ENCODE measurements at regions not wholly inside any gene's neighbourhood (a gene's known extent, or its start where the extent isn't known, plus 50 kb on each side); places are given as distances from the start of the nearest gene placed in this dataset.
"Not testable (repeated sequence)": the region's sequence is repeated elsewhere in the genome, so short reads cannot be mapped to it uniquely, and the experiment has no call there.

DNA sequence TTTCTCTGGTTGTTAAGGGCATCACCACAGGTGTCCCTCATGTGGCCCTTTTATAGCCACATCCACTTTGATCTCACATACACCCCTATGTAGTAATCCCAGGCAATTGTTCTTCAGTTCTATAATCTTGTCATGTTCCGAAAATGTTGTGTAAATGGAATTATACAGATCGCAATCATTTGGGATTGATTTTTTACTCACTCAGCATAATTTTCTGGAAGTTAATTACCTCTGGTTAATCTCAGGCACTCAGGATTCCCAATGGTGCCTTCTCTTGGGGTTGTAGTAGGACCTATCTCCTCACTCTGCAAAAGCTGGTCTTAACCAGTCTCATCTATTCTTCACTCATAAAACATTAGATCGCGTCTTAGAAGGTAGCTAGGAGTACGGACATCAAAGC, 1549.6 kb upstream of the DDX18 start:
- Histone ChIP-seq H3K27me3 (ENCODE audit: control insufficient read depth, insufficient read depth, low read length) (no peaks in the 10 kb centered on the region), H3K4me3 (ENCODE audit: low read length) (no peak overlapping the region), H3K36me3 (ENCODE audit: control insufficient read depth, insufficient read depth, low read length) (no peaks in the 10 kb centered on the region), H3K9me3 (replicated peaks; ENCODE audit: control insufficient read depth, low read depth, low read length) (peaks cover 16% of the 10 kb centered on the region), H3K4me1 (ENCODE audit: control insufficient read depth, insufficient read depth, low read length) (no peaks in the 10 kb centered on the region), H3K27ac (ENCODE audit: low read length) (no peak overlapping the region)
- DNase-seq: no peak
- WGBS (ENCODE audit: insufficient coverage): no CpG with 5 or more reads among the region's 5 CpGs

DNA sequence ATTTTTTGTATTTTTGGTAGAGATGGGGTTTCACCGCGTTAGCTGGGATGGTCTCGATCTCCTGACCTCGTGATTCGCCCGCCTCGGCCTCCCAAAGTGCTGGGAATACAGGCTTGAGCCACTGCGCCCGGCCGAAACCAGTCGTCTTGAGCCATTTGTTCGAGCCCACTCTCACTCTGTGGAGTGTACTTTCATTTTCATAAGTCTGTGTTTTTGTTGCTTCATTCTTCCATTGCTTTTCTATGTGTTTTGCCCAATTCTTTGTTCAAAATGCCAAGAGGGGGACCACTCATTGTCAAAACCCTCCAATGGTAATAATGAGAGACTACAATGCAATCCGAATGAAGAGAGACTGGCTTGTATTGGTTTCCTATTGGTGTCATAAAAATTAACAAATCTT, 1545.5 kb upstream of the DDX18 start:
- DNase-seq: no peak
- no peak overlapping the region for H3K4me3 ChIP-seq (ENCODE audit: low read length)
- WGBS (ENCODE audit: insufficient coverage): 95% methylated on average over 4 of the region's 13 CpGs
- no peaks in the 10 kb centered on the region for H3K4me1 ChIP-seq (ENCODE audit: control insufficient read depth, insufficient read depth, low read length)
- H3K36me3 ChIP-seq (ENCODE audit: control insufficient read depth, insufficient read depth, low read length): no peaks in the 10 kb centered on the region
- peaks cover 4% of the 10 kb centered on the region for H3K9me3 ChIP-seq (replicated peaks; ENCODE audit: control insufficient read depth, low read depth, low read length)
- H3K27me3 ChIP-seq (ENCODE audit: control insufficient read depth, insufficient read depth, low read length): no peaks in the 10 kb centered on the region
- H3K27ac ChIP-seq (ENCODE audit: low read length): no peak overlapping the region

DNA sequence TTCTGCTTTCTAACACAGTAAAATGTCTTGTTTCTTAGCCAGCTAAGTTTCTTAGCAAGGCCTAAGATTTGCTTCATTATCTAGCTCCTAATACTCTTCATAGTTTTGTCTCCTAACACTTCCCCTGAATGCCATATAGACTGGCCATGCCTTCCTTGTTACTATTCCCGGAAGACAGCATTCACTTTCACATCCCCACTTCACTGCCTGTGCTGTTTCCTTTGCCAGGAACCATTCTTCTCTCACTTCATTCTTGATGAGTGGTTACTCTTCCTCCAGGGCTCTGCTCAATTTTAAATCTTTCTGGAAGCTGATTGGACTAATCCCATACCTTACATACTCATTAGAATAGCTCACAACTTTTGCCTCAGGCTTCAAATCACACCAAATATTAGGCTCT, 1510.2 kb upstream of the DDX18 start:
- 92% methylated on average over 1 of the region's 1 CpG for WGBS (ENCODE audit: insufficient coverage)
- H3K27ac ChIP-seq (ENCODE audit: low read length): no peak overlapping the region

DNA sequence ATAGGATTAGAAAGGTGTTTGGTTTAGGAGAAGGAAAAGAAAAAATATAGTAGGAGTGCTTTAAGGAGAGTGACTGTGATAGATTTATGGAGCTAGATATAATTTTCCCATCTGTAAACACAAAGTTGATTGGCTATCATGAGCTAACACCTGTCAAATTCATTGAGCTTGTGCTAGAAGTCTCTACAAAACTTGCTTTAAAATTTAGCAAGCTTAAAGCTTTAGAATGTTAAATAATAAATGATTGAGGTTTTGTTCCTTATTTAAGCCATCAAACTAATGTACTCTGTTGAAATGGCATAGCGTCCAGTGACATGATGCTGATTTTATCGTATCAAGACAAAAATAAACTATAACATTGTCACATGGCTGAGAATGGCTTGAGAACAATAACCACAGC, 1497.4 kb upstream of the DDX18 start:
- Histone ChIP-seq H3K27me3 (ENCODE audit: control insufficient read depth, insufficient read depth, low read length) (no peaks in the 10 kb centered on the region), H3K4me3 (ENCODE audit: low read length) (no peak overlapping the region), H3K9me3 (replicated peaks; ENCODE audit: control insufficient read depth, low read depth, low read length) (no peaks in the 10 kb centered on the region), H3K4me1 (ENCODE audit: control insufficient read depth, insufficient read depth, low read length) (no peaks in the 10 kb centered on the region), H3K27ac (ENCODE audit: low read length) (no peak overlapping the region), H3K36me3 (ENCODE audit: control insufficient read depth, insufficient read depth, low read length) (no peaks in the 10 kb centered on the region)
- no peak for DNase-seq
- WGBS (ENCODE audit: insufficient coverage): no CpG with 5 or more reads among the region's 2 CpGs

More for the DNA sequence above, 1510.2 kb upstream of the DDX18 start:
- Histone ChIP-seq H3K9me3 (replicated peaks; ENCODE audit: control insufficient read depth, low read depth, low read length) (no peaks in the 10 kb centered on the region), H3K4me3 (ENCODE audit: low read length) (no peak overlapping the region), H3K27me3 (ENCODE audit: control insufficient read depth, insufficient read depth, low read length) (no peaks in the 10 kb centered on the region), H3K4me1 (ENCODE audit: control insufficient read depth, insufficient read depth, low read length) (no peaks in the 10 kb centered on the region), H3K36me3 (ENCODE audit: control insufficient read depth, insufficient read depth, low read length) (no peaks in the 10 kb centered on the region)
- no peak for DNase-seq

DNA sequence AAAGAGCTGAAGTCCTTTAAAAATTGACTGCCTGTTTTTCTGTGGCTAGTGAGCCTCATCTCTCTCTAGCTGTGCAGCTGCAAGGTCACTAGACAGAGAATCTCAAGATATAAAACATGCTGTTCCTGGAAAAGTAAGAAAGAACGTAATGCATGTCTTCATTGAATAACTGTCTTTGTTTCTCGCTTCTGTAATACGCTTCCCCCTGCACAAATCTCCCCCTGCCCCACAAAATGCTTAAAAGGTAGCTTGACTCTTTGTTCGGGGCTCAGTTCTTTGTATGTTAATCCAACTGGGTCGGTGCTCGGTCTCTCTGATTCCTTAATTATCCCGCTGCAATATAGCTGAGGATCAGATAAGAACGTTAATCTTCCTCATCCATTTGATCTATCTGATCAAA, 1495.9 kb upstream of the DDX18 start:
- not testable (repeated sequence) for H3K4me3 ChIP-seq (ENCODE audit: low read length); H3K27me3 ChIP-seq (ENCODE audit: control insufficient read depth, insufficient read depth, low read length); H3K4me1 ChIP-seq (ENCODE audit: control insufficient read depth, insufficient read depth, low read length); DNase-seq; H3K27ac ChIP-seq (ENCODE audit: low read length); H3K9me3 ChIP-seq (replicated peaks; ENCODE audit: control insufficient read depth, low read depth, low read length); H3K36me3 ChIP-seq (ENCODE audit: control insufficient read depth, insufficient read depth, low read length)
- WGBS (ENCODE audit: insufficient coverage): 59% methylated on average over 2 of the region's 8 CpGs

DNA sequence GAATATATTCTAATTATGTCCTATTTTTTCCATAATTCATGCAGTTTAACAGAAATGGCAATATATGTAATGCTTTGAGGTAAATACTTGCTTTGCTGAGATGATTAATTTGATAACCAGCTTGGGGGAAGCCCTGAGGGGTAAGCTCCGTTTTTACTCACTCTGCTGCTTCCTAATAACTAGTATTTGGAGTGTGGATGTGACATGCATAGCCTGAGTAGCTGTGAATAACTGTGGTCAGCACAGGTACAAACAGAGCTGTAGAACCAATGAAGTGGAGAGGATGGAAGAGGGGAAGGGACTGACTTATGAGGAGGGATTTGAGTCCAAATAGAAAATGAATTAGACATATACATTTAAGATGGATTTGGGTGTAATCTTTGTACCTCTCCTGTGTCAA, 1495.5 kb upstream of the DDX18 start:
- H3K27ac ChIP-seq (ENCODE audit: low read length): no peak overlapping the region
- H3K27me3 ChIP-seq (ENCODE audit: control insufficient read depth, insufficient read depth, low read length): no peaks in the 10 kb centered on the region
- no peaks in the 10 kb centered on the region for H3K36me3 ChIP-seq (ENCODE audit: control insufficient read depth, insufficient read depth, low read length)
- no peaks in the 10 kb centered on the region for H3K9me3 ChIP-seq (replicated peaks; ENCODE audit: control insufficient read depth, low read depth, low read length)
- no peak overlapping the region for H3K4me3 ChIP-seq (ENCODE audit: low read length)
- no CpG with 5 or more reads among the region's 1 CpG for WGBS (ENCODE audit: insufficient coverage)
- no peaks in the 10 kb centered on the region for H3K4me1 ChIP-seq (ENCODE audit: control insufficient read depth, insufficient read depth, low read length)
- no peak for DNase-seq

DNA sequence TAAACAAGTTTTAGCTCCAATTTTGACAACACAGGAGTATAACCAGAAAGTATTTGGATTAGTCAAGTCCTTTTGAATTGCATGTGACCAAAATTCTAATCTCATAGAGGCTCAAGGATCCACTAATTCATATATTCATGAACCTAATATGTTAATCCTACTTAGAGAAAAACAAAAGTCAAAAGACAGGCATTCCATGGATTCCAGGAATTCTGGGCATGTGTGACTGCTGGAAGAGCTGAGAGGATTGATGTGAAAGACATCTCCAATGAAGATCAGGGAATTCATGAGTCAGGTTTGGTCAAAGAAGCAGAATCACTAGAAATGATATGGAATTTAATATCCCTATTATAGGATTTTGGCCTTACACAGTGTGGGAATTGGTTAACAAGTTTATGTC, 1494.6 kb upstream of the DDX18 start:
- Histone ChIP-seq H3K9me3 (replicated peaks; ENCODE audit: control insufficient read depth, low read depth, low read length) (no peaks in the 10 kb centered on the region), H3K4me3 (ENCODE audit: low read length) (no peak overlapping the region), H3K27me3 (ENCODE audit: control insufficient read depth, insufficient read depth, low read length) (no peaks in the 10 kb centered on the region), H3K27ac (ENCODE audit: low read length) (no peak overlapping the region), H3K36me3 (ENCODE audit: control insufficient read depth, insufficient read depth, low read length) (no peaks in the 10 kb centered on the region), H3K4me1 (ENCODE audit: control insufficient read depth, insufficient read depth, low read length) (no peaks in the 10 kb centered on the region)
- no peak for DNase-seq

DNA sequence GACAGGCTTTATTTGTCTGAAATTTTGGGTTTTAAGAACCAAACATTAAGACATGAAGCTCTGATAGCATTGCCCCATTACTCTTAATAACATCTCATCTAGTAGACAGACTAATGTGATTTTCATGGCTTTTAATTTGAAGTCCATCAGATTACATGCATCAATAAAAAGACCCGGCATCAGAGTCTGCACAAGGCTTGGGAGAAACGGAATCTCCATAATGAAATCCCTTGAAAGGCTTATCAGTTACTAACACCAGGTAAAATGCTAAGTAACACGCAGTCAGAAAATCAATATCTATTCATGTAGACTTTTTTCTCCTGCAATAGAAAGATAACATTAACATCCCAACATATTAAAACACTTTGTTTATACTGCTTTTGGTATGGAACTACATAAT, 1485.2 kb upstream of the DDX18 start:
- no CpG with 5 or more reads among the region's 3 CpGs for WGBS (ENCODE audit: insufficient coverage)
- no peak overlapping the region for H3K27ac ChIP-seq (ENCODE audit: low read length)
- H3K36me3 ChIP-seq (ENCODE audit: control insufficient read depth, insufficient read depth, low read length): no peaks in the 10 kb centered on the region
- H3K4me3 ChIP-seq (ENCODE audit: low read length): no peak overlapping the region
- H3K9me3 ChIP-seq (replicated peaks; ENCODE audit: control insufficient read depth, low read depth, low read length): peaks cover 2% of the 10 kb centered on the region
- DNase-seq: no peak
- H3K27me3 ChIP-seq (ENCODE audit: control insufficient read depth, insufficient read depth, low read length): no peaks in the 10 kb centered on the region
- H3K4me1 ChIP-seq (ENCODE audit: control insufficient read depth, insufficient read depth, low read length): no peaks in the 10 kb centered on the region

DNA sequence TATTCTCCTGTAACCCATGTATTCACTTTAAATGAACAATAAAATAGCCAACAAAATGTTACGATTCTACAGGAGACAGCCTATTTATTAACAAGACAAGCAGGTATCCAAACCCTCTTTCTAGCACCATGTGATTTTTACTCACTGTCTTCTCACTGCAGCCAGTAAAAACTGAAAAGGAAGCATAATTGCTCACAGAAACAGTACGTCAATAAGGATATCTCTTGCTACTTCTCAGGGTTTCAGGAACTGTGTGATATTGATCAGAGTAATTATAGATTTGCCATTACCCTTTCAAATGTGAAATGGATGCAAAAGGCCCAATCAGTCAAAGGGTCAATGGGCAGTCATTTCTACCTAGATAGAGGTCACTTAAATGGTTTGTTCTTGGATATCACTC, 1473.8 kb upstream of the DDX18 start:
- no peaks in the 10 kb centered on the region for H3K36me3 ChIP-seq (ENCODE audit: control insufficient read depth, insufficient read depth, low read length)
- WGBS (ENCODE audit: insufficient coverage): no CpG with 5 or more reads among the region's 2 CpGs
- no peaks in the 10 kb centered on the region for H3K27me3 ChIP-seq (ENCODE audit: control insufficient read depth, insufficient read depth, low read length)
- no peak overlapping the region for H3K27ac ChIP-seq (ENCODE audit: low read length)
- no peaks in the 10 kb centered on the region for H3K4me1 ChIP-seq (ENCODE audit: control insufficient read depth, insufficient read depth, low read length)
- no peak for DNase-seq
- H3K4me3 ChIP-seq (ENCODE audit: low read length): no peak overlapping the region
- H3K9me3 ChIP-seq (replicated peaks; ENCODE audit: control insufficient read depth, low read depth, low read length): no peaks in the 10 kb centered on the region

DNA sequence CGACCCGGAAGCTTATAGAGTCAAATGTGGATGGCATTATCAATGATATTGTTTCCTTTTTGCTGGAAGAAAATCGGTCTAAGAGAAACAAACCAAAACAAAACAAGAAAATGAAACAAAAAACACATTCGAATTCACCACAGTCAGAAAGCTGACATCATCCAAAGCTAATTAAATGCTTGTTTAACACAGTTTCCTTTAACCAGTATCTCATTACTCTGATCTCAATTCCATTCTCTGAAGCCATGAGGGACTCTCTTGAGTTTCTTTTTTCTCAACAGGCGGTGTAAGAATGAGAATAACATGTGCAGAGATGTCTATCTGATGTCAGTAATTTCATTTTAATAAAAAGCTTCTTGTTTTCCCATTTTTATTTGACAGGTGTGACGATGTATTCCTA, 1448.3 kb upstream of the DDX18 start:
- peaks cover 3% of the 10 kb centered on the region for H3K9me3 ChIP-seq (replicated peaks; ENCODE audit: control insufficient read depth, low read depth, low read length)
- no peaks in the 10 kb centered on the region for H3K27me3 ChIP-seq (ENCODE audit: control insufficient read depth, insufficient read depth, low read length)
- DNase-seq: no peak
- H3K36me3 ChIP-seq (ENCODE audit: control insufficient read depth, insufficient read depth, low read length): no peaks in the 10 kb centered on the region
- no peaks in the 10 kb centered on the region for H3K4me1 ChIP-seq (ENCODE audit: control insufficient read depth, insufficient read depth, low read length)
- no peak overlapping the region for H3K4me3 ChIP-seq (ENCODE audit: low read length)
- WGBS (ENCODE audit: insufficient coverage): no CpG with 5 or more reads among the region's 6 CpGs
- no peak overlapping the region for H3K27ac ChIP-seq (ENCODE audit: low read length)

DNA sequence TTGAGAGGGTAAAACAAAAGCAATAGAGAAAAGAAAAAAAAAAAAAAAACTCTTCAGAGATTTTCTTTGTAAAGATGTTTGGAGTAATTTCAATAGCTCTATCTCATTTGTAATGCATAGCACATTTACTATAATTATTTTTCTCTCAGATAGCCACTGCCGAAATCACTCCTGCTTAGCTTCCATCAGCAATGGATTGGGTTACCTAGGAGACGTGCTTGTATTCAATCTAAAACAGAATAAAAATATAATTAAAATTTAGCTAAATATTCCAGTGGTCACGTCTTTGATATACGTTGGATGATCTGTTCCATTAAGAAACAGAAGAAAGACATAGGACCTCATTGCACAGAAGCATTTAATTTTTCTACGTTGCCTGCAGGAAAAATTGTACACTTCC, 1435.7 kb upstream of the DDX18 start:
- no peak for DNase-seq
- Histone ChIP-seq H3K27ac (ENCODE audit: low read length) (no peak overlapping the region), H3K9me3 (replicated peaks; ENCODE audit: control insufficient read depth, low read depth, low read length) (no peaks in the 10 kb centered on the region), H3K36me3 (ENCODE audit: control insufficient read depth, insufficient read depth, low read length) (no peaks in the 10 kb centered on the region), H3K27me3 (ENCODE audit: control insufficient read depth, insufficient read depth, low read length) (no peaks in the 10 kb centered on the region), H3K4me1 (ENCODE audit: control insufficient read depth, insufficient read depth, low read length) (no peaks in the 10 kb centered on the region), H3K4me3 (ENCODE audit: low read length) (no peak overlapping the region)
- WGBS (ENCODE audit: insufficient coverage): no CpG with 5 or more reads among the region's 5 CpGs

All from muscle of leg (tissue), 3 donors.